ENCODE measurements at regions not wholly inside any gene's neighbourhood (a gene's known extent, or its start where the extent isn't known, plus 50 kb on each side); places are given as distances from the start of the nearest gene placed in this dataset.
"Not testable (repeated sequence)": the region's sequence is repeated elsewhere in the genome, so short reads cannot be mapped to it uniquely, and the experiment has no call there.

DNA sequence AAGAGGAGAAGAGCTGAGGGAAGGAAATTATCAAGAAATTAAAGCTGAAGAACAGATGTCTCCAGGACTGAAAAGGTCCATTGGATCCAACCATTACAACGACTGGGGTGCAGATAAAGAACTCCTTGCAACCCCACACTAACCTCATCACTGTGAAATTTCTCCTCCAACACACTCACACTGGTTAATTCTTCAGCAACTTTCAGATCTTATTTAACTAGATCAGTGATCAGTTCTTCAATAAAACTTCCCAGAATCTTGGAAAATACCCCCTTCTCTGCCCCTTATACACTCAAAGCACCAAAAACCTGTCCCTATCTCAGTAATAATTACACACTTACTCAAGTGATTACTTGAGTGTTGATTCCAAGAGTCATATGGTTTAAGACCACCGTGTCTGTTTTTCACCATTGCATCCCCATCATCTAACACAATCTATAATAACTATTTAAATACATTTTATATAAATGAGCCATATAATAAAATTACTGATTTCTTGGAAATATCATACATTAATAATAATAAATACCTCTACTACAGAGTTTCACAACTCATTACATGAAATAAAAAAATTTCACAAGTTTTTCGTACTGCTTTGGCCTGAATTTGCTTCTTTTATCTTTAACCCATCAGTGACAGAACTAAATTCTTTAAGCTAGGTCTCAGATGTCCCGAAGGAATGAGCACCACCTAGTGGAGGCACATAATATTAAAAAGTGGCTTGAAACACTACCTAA lies 123.7 kb downstream of the MPP7 start:
- Histone ChIP-seq H3K27ac (ENCODE audit: insufficient read depth, low read length, poor library complexity, severe bottlenecking) (no peak overlapping the region), H3K4me3 (ENCODE audit: low read depth, low read length) (peak overlapping the region; percentile 84)
- H3K4me1 Mint-ChIP-seq, result peaks cover 25 to 40% (median 30%) of the 10 kb centered on the region in 4 donors

GRCh38 chr10:28177944-28178637 lies 124.8 kb downstream of the MPP7 start:
- H3K36me3 ChIP-seq (ENCODE audit: control insufficient read depth, insufficient read depth, low read length), result no peaks in the 10 kb centered on the region
- Mint-ChIP-seq H3K4me3 (peak overlapping the region; percentile 80 to 98 (median 88)), H3K36me3 (peaks cover 8% of the 10 kb centered on the region), H3K27ac (peak overlapping the region; percentile 92 to 100 (median 96)), H3K9me3 (peaks cover 0 to 2% (median 0%) of the 10 kb centered on the region in 7 donors), H3K4me1 (peaks cover 25 to 36% (median 30%) of the 10 kb centered on the region in 4 donors), H3K27me3 (peaks cover 4% of the 10 kb centered on the region)
- H3K9me3 ChIP-seq (ENCODE audit: control insufficient read depth in 2 of 2, low read length in 2 of 2), result no peaks in the 10 kb centered on the region
- H3K4me3 ChIP-seq (ENCODE audit: low read depth, low read length), result peak overlapping the region; percentile 84
- DNase-seq (peak in 2 of 3 donors; percentile 33 to 67), ATAC-seq (ENCODE audit: low read depth in 2 of 2) (peak; percentile 52 to 56)
- H3K27ac ChIP-seq (ENCODE audit: insufficient read depth, low read length, poor library complexity, severe bottlenecking), result peak overlapping the region; percentile 62
- no peaks in the 10 kb centered on the region for H3K27me3 ChIP-seq (ENCODE audit: control insufficient read depth, insufficient read depth, low read length)
- H3K4me1 ChIP-seq (ENCODE audit: control insufficient read depth, insufficient read depth, low read length, poor library complexity, severe bottlenecking), result peaks cover 20% of the 10 kb centered on the region

More for the DNA sequence above, 123.7 kb downstream of the MPP7 start:
- no peaks in the 10 kb centered on the region for H3K27me3 ChIP-seq (ENCODE audit: control insufficient read depth, insufficient read depth, low read length)
- peaks cover 8% of the 10 kb centered on the region for H3K36me3 Mint-ChIP-seq
- peaks cover 0 to 2% (median 0%) of the 10 kb centered on the region in 7 donors for H3K9me3 Mint-ChIP-seq
- peak overlapping the region; percentile 73 to 98 (median 88) for H3K4me3 Mint-ChIP-seq
- no peaks in the 10 kb centered on the region for H3K9me3 ChIP-seq (ENCODE audit: control insufficient read depth in 2 of 2, low read length in 2 of 2)
- peak overlapping the region; percentile 92 to 100 (median 96) for H3K27ac Mint-ChIP-seq
- ATAC-seq (ENCODE audit: low read depth in 2 of 2), result peak; percentile 65 to 70
- H3K27me3 Mint-ChIP-seq, result peaks cover 4% of the 10 kb centered on the region
- H3K4me1 ChIP-seq (ENCODE audit: control insufficient read depth, insufficient read depth, low read length, poor library complexity, severe bottlenecking), result peaks cover 20% of the 10 kb centered on the region
- peak; percentile 18 to 81 (median 53) for DNase-seq
- H3K36me3 ChIP-seq (ENCODE audit: control insufficient read depth, insufficient read depth, low read length), result no peaks in the 10 kb centered on the region

- H3K4me3 Mint-ChIP-seq, result peak overlapping the region in 2 of 4 donors; percentile 39 to 52
- H3K27ac ChIP-seq (ENCODE audit: insufficient read depth, low read length, poor library complexity, severe bottlenecking); H3K9me3 ChIP-seq (ENCODE audit: control insufficient read depth in 2 of 2, low read length in 2 of 2); H3K27me3 ChIP-seq (ENCODE audit: control insufficient read depth, insufficient read depth, low read length); ATAC-seq (ENCODE audit: low read depth in 2 of 2); H3K27me3 Mint-ChIP-seq; H3K36me3 ChIP-seq (ENCODE audit: control insufficient read depth, insufficient read depth, low read length); DNase-seq; H3K9me3 Mint-ChIP-seq; H3K36me3 Mint-ChIP-seq; H3K4me3 ChIP-seq (ENCODE audit: low read depth, low read length): not testable (repeated sequence)
- H3K4me1 ChIP-seq (ENCODE audit: control insufficient read depth, insufficient read depth, low read length, poor library complexity, severe bottlenecking), result peaks cover 20% of the 10 kb centered on the region
- peaks cover 22 to 36% (median 26%) of the 10 kb centered on the region in 4 donors for H3K4me1 Mint-ChIP-seq
- peak overlapping the region in 1 of 3 donors; percentile 52 for H3K27ac Mint-ChIP-seq
Measured at GRCh38 chr10:28176498-28176897, 126.4 kb downstream of the MPP7 start.

DNA sequence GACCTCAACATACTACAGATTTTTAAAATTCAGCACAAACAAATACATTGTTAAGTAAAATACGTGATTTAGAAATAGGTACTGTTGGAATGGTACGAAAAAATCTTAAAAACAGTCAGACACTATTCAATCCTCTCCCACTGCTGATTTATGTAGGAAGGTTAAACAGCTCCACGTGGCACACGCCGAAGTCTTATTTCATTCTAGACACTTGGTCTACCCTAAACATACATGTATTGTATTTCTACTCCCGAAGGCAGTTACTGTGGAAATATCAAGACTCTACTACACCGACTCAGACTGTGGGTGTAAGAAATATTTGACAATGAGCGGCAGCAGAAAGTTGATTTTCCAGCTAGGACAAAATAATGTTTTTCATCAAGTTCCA lies 130.6 kb downstream of the MPP7 start:
- no peaks in the 10 kb centered on the region for H3K4me1 ChIP-seq (ENCODE audit: control insufficient read depth, insufficient read depth, low read length, poor library complexity, severe bottlenecking)
- H3K27me3 ChIP-seq (ENCODE audit: control insufficient read depth, insufficient read depth, low read length), result no peaks in the 10 kb centered on the region
- no peaks in the 10 kb centered on the region for H3K36me3 ChIP-seq (ENCODE audit: control insufficient read depth, insufficient read depth, low read length)
- Mint-ChIP-seq H3K9me3 (no peaks in the 10 kb centered on the region), H3K36me3 (peaks cover 16% of the 10 kb centered on the region), H3K27ac (no peak overlapping the region), H3K27me3 (peaks cover 4% of the 10 kb centered on the region), H3K4me3 (no peak overlapping the region), H3K4me1 (peaks cover 7 to 15% (median 10%) of the 10 kb centered on the region in 4 donors)
- ATAC-seq (ENCODE audit: low read depth in 2 of 2) (no peak), DNase-seq (no peak)
- H3K4me3 ChIP-seq (ENCODE audit: low read depth, low read length), result no peak overlapping the region
- no peaks in the 10 kb centered on the region for H3K9me3 ChIP-seq (ENCODE audit: control insufficient read depth in 2 of 2, low read length in 2 of 2)
- no peak overlapping the region for H3K27ac ChIP-seq (ENCODE audit: insufficient read depth, low read length, poor library complexity, severe bottlenecking)

DNA sequence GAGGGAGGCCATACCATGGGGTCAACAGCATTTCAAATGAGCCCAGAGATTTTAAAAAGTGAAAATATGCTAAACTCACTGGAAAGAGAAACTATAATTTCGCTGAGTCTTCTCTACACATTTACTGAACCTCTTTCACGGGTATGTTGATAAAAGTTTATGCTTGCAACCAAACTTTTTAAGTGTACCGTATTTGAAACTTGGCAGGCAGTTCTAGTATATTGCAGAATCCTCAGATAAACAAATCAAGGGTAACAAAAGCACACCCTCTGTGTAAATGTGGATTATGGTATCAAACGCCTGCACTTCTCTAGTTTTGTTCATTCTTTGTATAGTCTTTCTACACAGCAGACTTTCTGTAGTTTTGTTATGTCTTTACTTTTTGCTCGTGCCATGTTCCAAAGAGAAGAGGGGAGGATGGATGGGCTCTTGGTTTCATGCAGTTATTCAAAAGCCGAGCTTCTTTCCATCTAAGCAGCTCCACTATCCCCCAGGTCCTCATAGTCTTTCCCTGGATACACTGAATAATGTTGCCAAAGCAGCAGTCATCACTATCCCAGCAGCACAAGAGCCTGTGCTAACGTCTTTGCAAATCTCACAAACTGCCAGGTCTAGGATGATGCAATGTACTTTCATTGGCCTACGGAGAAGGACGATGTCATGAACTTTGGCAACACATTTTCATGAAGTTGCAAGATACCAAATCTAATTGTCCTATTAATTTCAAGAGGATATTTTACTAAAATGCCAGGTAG lies 131.2 kb downstream of the MPP7 start:
- Mint-ChIP-seq H3K27me3 (peaks cover 4% of the 10 kb centered on the region), H3K4me1 (peaks cover 7 to 15% (median 10%) of the 10 kb centered on the region in 4 donors), H3K4me3 (no peak overlapping the region), H3K9me3 (no peaks in the 10 kb centered on the region), H3K36me3 (peaks cover 16% of the 10 kb centered on the region), H3K27ac (no peak overlapping the region)
- DNase-seq, result no peak
- H3K4me3 ChIP-seq (ENCODE audit: low read depth, low read length), result no peak overlapping the region
- H3K27me3 ChIP-seq (ENCODE audit: control insufficient read depth, insufficient read depth, low read length), result no peaks in the 10 kb centered on the region
- H3K9me3 ChIP-seq (ENCODE audit: control insufficient read depth in 2 of 2, low read length in 2 of 2), result no peaks in the 10 kb centered on the region
- H3K36me3 ChIP-seq (ENCODE audit: control insufficient read depth, insufficient read depth, low read length), result no peaks in the 10 kb centered on the region
- no peak overlapping the region for H3K27ac ChIP-seq (ENCODE audit: insufficient read depth, low read length, poor library complexity, severe bottlenecking)
- H3K4me1 ChIP-seq (ENCODE audit: control insufficient read depth, insufficient read depth, low read length, poor library complexity, severe bottlenecking), result no peaks in the 10 kb centered on the region
- ATAC-seq (ENCODE audit: low read depth in 2 of 2), result no peak

DNA sequence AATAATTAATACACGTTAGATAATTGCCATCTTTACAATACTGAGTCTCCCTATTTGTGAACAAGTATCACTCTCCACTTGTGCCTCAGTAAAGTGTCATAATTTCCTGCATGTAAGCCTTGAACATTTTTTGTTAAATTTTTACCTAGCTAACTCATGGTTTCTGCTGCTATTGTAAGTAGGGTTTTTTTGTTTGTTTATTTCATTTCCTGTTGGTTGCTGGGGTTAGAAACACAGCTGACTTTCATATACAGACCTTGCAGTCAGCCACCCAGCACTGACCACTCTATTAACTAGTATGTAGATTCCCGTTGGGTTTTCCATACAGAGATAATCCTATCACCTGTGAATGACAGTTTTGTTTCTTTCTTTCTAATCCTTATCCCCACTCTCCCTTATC lies 133.3 kb downstream of the MPP7 start:
- peaks cover 0 to 2% (median 0%) of the 10 kb centered on the region in 7 donors for H3K9me3 Mint-ChIP-seq
- Histone ChIP-seq H3K27me3 (ENCODE audit: control insufficient read depth, insufficient read depth, low read length) (no peaks in the 10 kb centered on the region), H3K36me3 (ENCODE audit: control insufficient read depth, insufficient read depth, low read length) (no peaks in the 10 kb centered on the region), H3K4me1 (ENCODE audit: control insufficient read depth, insufficient read depth, low read length, poor library complexity, severe bottlenecking) (no peaks in the 10 kb centered on the region), H3K9me3 (ENCODE audit: control insufficient read depth in 2 of 2, low read length in 2 of 2) (no peaks in the 10 kb centered on the region), H3K4me3 (ENCODE audit: low read depth, low read length) (no peak overlapping the region), H3K27ac (ENCODE audit: insufficient read depth, low read length, poor library complexity, severe bottlenecking) (no peak overlapping the region)
- H3K4me1 Mint-ChIP-seq, result peaks cover 0 to 7% (median 5%) of the 10 kb centered on the region in 4 donors
- H3K36me3 Mint-ChIP-seq, result peaks cover 11% of the 10 kb centered on the region
- H3K4me3 Mint-ChIP-seq, result no peak overlapping the region
- DNase-seq (no peak), ATAC-seq (ENCODE audit: low read depth in 2 of 2) (no peak)
- H3K27me3 Mint-ChIP-seq, result peaks cover 4% of the 10 kb centered on the region
- no peak overlapping the region for H3K27ac Mint-ChIP-seq

DNA sequence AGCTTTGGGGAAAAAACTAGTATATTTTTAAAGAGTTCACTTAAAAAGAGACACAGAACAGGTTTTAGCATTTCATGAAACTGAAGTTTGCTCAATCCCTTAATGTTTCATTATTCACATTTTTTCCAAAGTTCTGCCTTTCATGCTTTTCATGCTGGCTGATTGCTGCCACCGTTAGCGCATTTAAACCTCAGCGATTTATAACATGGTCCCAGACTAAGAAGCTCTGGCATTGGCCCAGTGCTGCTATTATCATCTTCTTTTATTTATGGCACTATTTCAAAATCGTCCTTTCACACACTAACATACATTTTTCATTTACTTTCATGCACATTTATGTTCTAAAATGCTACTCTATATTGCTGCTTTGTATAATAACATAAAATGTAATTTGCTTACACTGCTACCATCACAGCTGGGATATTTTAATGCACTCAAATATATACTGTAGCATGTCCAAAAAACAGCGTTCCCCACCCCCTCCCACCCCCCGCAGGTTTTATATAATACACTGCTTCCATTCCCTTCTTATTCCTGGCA lies 141.9 kb downstream of the MPP7 start:
- no peaks in the 10 kb centered on the region for H3K27me3 ChIP-seq (ENCODE audit: control insufficient read depth, insufficient read depth, low read length)
- Mint-ChIP-seq H3K27me3 (no peaks in the 10 kb centered on the region), H3K4me3 (no peak overlapping the region), H3K4me1 (peaks cover 0 to 16% (median 6%) of the 10 kb centered on the region in 4 donors), H3K9me3 (peaks cover 0 to 4% (median 2%) of the 10 kb centered on the region in 7 donors), H3K27ac (no peak overlapping the region), H3K36me3 (peaks cover 18% of the 10 kb centered on the region)
- no peak overlapping the region for H3K4me3 ChIP-seq (ENCODE audit: low read depth, low read length)
- H3K4me1 ChIP-seq (ENCODE audit: control insufficient read depth, insufficient read depth, low read length, poor library complexity, severe bottlenecking), result no peaks in the 10 kb centered on the region
- no peak for ATAC-seq (ENCODE audit: low read depth in 2 of 2)
- no peak for DNase-seq
- no peaks in the 10 kb centered on the region for H3K9me3 ChIP-seq (ENCODE audit: control insufficient read depth in 2 of 2, low read length in 2 of 2)
- H3K27ac ChIP-seq (ENCODE audit: insufficient read depth, low read length, poor library complexity, severe bottlenecking), result no peak overlapping the region
- H3K36me3 ChIP-seq (ENCODE audit: control insufficient read depth, insufficient read depth, low read length), result no peaks in the 10 kb centered on the region

Measured in CD4-positive, CD25-positive, alpha-beta regulatory T cell (primary cell).